H9 (cell line): ENCODE measurements at regions not wholly inside any gene's neighbourhood (a gene's known extent, or its start where the extent isn't known, plus 50 kb on each side); places are given as distances from the start of the nearest gene placed in this dataset.

Experiments
- DNase-seq: peaks from one replicate; pipeline ENCODE4 v3.0.0-alpha.2; 2017
- H2AFZ ChIP-seq: one replicate; pipeline ENCODE4 v1.6.1; 2013; ENCODE audit warnings: mild to moderate bottlenecking, low read length, control low read depth, moderate library complexity
- H2AK5ac ChIP-seq: 2 replicates; pipeline ENCODE4 v1.6.1; 2013; ENCODE audit warnings: low read length, control low read depth, mixed read lengths; ENCODE audit not compliant: insufficient read length
- H2BK120ac ChIP-seq: one replicate; pipeline ENCODE4 v1.6.1; 2013; ENCODE audit warnings: low read depth, mild to moderate bottlenecking, low read length, control low read depth, inconsistent platforms; ENCODE audit not compliant: poor library complexity, severe bottlenecking
- H2BK12ac ChIP-seq: 2 replicates; pipeline ENCODE4 v1.6.1; 2013; ENCODE audit warnings: low read length, control low read depth, mixed read lengths, low read depth; ENCODE audit not compliant: insufficient read length
- H2BK15ac ChIP-seq: 2 replicates; pipeline ENCODE4 v1.6.1; 2013; ENCODE audit warnings: low read depth, low read length, control low read depth
- H2BK20ac ChIP-seq: one replicate; pipeline ENCODE4 v1.6.1; 2013; ENCODE audit warnings: low read depth, mild to moderate bottlenecking, low read length, control low read depth, inconsistent platforms; ENCODE audit not compliant: poor library complexity, severe bottlenecking
- H2BK5ac ChIP-seq: 2 replicates; pipeline ENCODE4 v1.6.1; 2013; ENCODE audit warnings: low read length, control low read depth, mixed read lengths; ENCODE audit not compliant: insufficient read length
- H3K14ac ChIP-seq: 2 replicates; pipeline ENCODE4 v1.6.1; 2013; ENCODE audit warnings: low read length, control low read depth; ENCODE audit not compliant: insufficient read depth
- H3K18ac ChIP-seq: 2 replicates; pipeline ENCODE4 v1.6.1; 2013; ENCODE audit warnings: low read depth, mild to moderate bottlenecking, mixed read lengths, low read length, control low read depth; ENCODE audit not compliant: insufficient read length
- H3K23ac ChIP-seq: 2 replicates; pipeline ENCODE4 v1.6.1; 2013; ENCODE audit warnings: low read length, control low read depth, mixed read lengths, low read depth; ENCODE audit not compliant: insufficient read length
- H3K23me2 ChIP-seq: 2 replicates; pipeline ENCODE4 v1.6.1; 2013; ENCODE audit warnings: low read depth, mild to moderate bottlenecking, mixed read lengths, low read length, control low read depth; ENCODE audit not compliant: insufficient read length, poor library complexity, severe bottlenecking
- H3K27ac ChIP-seq: 2 replicates; pipeline ENCODE4 v1.5.1; 2013; ENCODE audit warnings: low read length, control low read depth, mixed read lengths, low read depth; ENCODE audit not compliant: insufficient read length
- H3K27me3 ChIP-seq: 2 replicates; pipeline ENCODE4 v1.6.1; 2013; ENCODE audit warnings: low read length, control low read depth, inconsistent platforms; ENCODE audit not compliant: insufficient read depth
- H3K4ac ChIP-seq: 2 replicates; pipeline ENCODE4 v1.6.1; 2013; ENCODE audit warnings: low read depth, mild to moderate bottlenecking, control low read depth, inconsistent platforms, low read length, moderate library complexity
- H3K4me1 ChIP-seq: 2 replicates; pipeline ENCODE4 v1.6.1; 2013; ENCODE audit warnings: low read length, control low read depth, inconsistent platforms; ENCODE audit not compliant: insufficient read depth
- H3K4me2 ChIP-seq: 2 replicates; pipeline ENCODE4 v1.6.1; 2013; ENCODE audit warnings: low read length, control low read depth, mixed read lengths; ENCODE audit not compliant: insufficient read length, insufficient read depth
- H3K56ac ChIP-seq: 2 replicates; pipeline ENCODE4 v1.6.1; 2013; ENCODE audit warnings: low read depth, mild to moderate bottlenecking, mixed read lengths, low read length, control low read depth; ENCODE audit not compliant: insufficient read length
- H3K79me1 ChIP-seq: 2 replicates; pipeline ENCODE4 v1.6.1; 2013; ENCODE audit warnings: low read depth, mild to moderate bottlenecking, moderate library complexity, low read length, control low read depth, inconsistent platforms; ENCODE audit not compliant: insufficient read depth, poor library complexity, severe bottlenecking
- H3K79me2 ChIP-seq: 2 replicates; pipeline ENCODE4 v1.6.1; 2013; ENCODE audit warnings: low read length, control low read depth, inconsistent platforms; ENCODE audit not compliant: insufficient read depth
- H3K9ac ChIP-seq: 2 replicates; pipeline ENCODE4 v1.6.1; 2013; ENCODE audit warnings: low read length, control low read depth, mixed read lengths; ENCODE audit not compliant: insufficient read length; ENCODE audit errors: extremely low read depth
- H3K9me3 ChIP-seq: one replicate; pipeline ENCODE4 v1.6.1; 2013; ENCODE audit warnings: low read depth, low read length, inconsistent platforms; ENCODE audit not compliant: control insufficient read depth
- H3T11ph ChIP-seq: one replicate; pipeline ENCODE4 v1.6.1; 2013; ENCODE audit warnings: mild to moderate bottlenecking, low read length, control low read depth, inconsistent platforms
- H4K20me1 ChIP-seq: one replicate; pipeline ENCODE4 v1.6.1; 2013; ENCODE audit not compliant: control insufficient read depth, insufficient read length, insufficient read depth
- H4K5ac ChIP-seq: 2 replicates; pipeline ENCODE4 v1.6.1; 2013; ENCODE audit warnings: low read depth, mild to moderate bottlenecking, mixed read lengths, low read length, control low read depth; ENCODE audit not compliant: insufficient read length
- H4K8ac ChIP-seq: replicated peaks from 2 replicates; pipeline ENCODE4 v1.6.1; 2013; ENCODE audit warnings: low read length, control low read depth, mixed read lengths, low read depth; ENCODE audit not compliant: insufficient read length
- H4K91ac ChIP-seq: 2 replicates; pipeline ENCODE4 v1.6.1; 2013; ENCODE audit warnings: low read depth, mild to moderate bottlenecking, moderate library complexity, mixed read lengths, low read length, control low read depth; ENCODE audit not compliant: insufficient read length
- H3K27ac Mint-ChIP-seq, 3 experiments: 2 replicates in 2 of 3; 3 replicates in 1 of 3; pipeline ENCODE4 v1.8.0; 2020 to 2021; ENCODE audit warnings: mixed read lengths in 3 of 3, mild to moderate bottlenecking in 1 of 3, moderate library complexity in 1 of 3
- H3K27me3 Mint-ChIP-seq: 2 replicates; pipeline ENCODE4 v1.8.0; 2021; ENCODE audit warnings: low read depth, mild to moderate bottlenecking, moderate library complexity, mixed read lengths
- H3K36me3 Mint-ChIP-seq, 3 experiments: 2 replicates in 2 of 3; 3 replicates in 1 of 3; pipeline ENCODE4 v1.8.0; 2020 to 2021; ENCODE audit warnings: low read depth in 3 of 3, mixed read lengths in 3 of 3; ENCODE audit not compliant: insufficient read depth in 1 of 3
- H3K4me1 Mint-ChIP-seq, 2 experiments: 2 replicates each; pipeline ENCODE4 v1.8.0; 2020; ENCODE audit warnings: mixed read lengths in 2 of 2
- H3K4me3 Mint-ChIP-seq, 2 experiments: 2 replicates in 1 of 2; 3 replicates in 1 of 2; pipeline ENCODE4 v1.8.0; 2020 to 2021; ENCODE audit warnings: mild to moderate bottlenecking in 2 of 2, mixed read lengths in 2 of 2, moderate library complexity in 1 of 2
- H3K9me3 Mint-ChIP-seq, 2 experiments: 2 replicates in 1 of 2; 3 replicates in 1 of 2; pipeline ENCODE4 v1.8.0; 2020; ENCODE audit warnings: mild to moderate bottlenecking in 2 of 2, mixed read lengths in 2 of 2, moderate library complexity in 1 of 2
- CTCF ChIP-seq: fragments of 200-600 bp; sonication (generic); conservative IDR thresholded peaks from 3 replicates; pipeline ENCODE4 v1.8.0; 2021; ENCODE audit warnings: antibody characterized with exemption, mild to moderate bottlenecking
- WGBS: extraction: QIAGEN DNeasy Blood & Tissue Kit; methylation state at CpG from one replicate; pipeline ENCODE4 v1.1.7; 2013; ENCODE audit warnings: missing lambda C conversion rate, low lambda C conversion rate, mixed read lengths; ENCODE audit not compliant: insufficient read length; ENCODE audit errors: extremely low coverage; 5-methylcytosine and 5-hydroxymethylcytosine counted together

DNA sequence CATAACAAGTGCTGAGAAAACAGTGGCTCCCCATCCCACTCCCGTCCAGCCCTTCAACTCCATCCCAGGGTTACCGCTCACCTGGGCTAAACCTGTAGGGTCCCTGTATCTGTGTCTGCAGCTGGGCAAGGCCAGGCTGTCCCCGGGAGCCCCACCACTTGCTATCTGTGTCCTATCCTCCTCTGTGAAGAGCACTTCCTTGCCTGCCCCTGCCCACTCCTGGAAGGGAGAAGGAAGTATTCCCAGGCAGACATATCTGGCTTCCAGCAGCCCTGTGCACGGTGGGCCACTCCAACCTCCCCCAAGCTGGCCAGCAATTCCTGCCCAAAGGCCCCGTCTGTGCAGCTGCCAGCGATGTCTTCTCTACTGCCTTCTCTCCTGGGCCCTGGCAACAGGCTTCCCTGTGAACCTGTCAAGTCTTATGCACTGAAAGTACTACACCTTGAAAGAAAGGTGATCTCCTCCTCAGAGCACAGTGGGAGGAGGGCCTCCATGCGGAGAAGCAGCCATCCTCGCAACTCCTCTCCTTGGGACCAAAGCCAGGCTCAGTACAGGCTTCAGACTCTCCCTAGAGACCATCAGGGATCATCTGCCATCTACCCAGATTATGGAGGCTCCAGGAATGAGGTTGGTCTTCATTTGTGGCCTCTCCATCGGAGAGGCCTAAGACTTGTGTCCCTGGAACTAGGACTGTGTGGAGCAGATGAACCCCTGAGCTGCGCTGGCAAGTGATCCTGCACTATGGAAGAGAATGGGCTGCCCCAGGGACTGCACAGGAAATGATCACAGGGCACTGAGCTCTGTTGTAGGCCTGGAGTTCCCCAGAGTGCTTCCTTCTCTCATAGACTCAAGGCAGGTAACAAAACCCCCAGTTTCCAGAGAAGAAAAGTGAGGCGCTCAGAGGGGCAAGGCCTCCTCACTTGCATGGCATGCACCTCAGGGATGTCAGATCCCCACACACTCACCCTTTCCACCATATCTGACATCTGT, 663.6 kb downstream of the BCL11B start:
- no peaks in the 10 kb centered on the region for H3K9me3 Mint-ChIP-seq

More for the DNA sequence above, 663.6 kb downstream of the BCL11B start:
- no peak for DNase-seq
- Histone ChIP-seq H3K4ac (no peak overlapping the region), H3K18ac (no peak overlapping the region), H2BK120ac (no peak overlapping the region), H3K14ac (no peak overlapping the region; the same call in 1 of the 2 replicates), H2AK5ac (no peak overlapping the region), H3K27ac (no peak overlapping the region), H3K4me2 (no peak overlapping the region), H4K5ac (no peak overlapping the region), H3K79me2 (no peaks in the 10 kb centered on the region), H4K91ac (no peak overlapping the region), H3T11ph (no peak overlapping the region), H3K23me2 (no peaks in the 10 kb centered on the region), H4K20me1 (no peaks in the 10 kb centered on the region), H2BK12ac (no peak overlapping the region), H2BK20ac (no peak overlapping the region), H3K23ac (no peak overlapping the region), H4K8ac (no peak overlapping the region), H2BK15ac (no peak overlapping the region), H3K79me1 (no peaks in the 10 kb centered on the region), H3K56ac (no peak overlapping the region), H3K27me3 (no peaks in the 10 kb centered on the region), H2AFZ (no peak overlapping the region), H3K4me1 (no peaks in the 10 kb centered on the region), H3K9ac (no peak overlapping the region), H2BK5ac (no peak overlapping the region), H3K9me3 (no peaks in the 10 kb centered on the region)
- H3K36me3 Mint-ChIP-seq: no peaks in the 10 kb centered on the region; a peak in 1 of 7 replicates
- no CpG with 5 or more reads among the region's 11 CpGs for WGBS
- TF ChIP-seq CTCF: no peak
- H3K27ac Mint-ChIP-seq: no peak overlapping the region
- peaks cover 3% of the 10 kb centered on the region; the same call in 1 of the 2 replicates for H3K27me3 Mint-ChIP-seq
- peaks cover 0 to 13% of the 10 kb centered on the region in 2 experiments; a peak in 2 of 4 replicates for H3K4me1 Mint-ChIP-seq
- H3K4me3 Mint-ChIP-seq: no peak overlapping the region
